C4-2B (cell line): ENCODE measurements at regions not wholly inside any gene's neighbourhood (a gene's known extent, or its start where the extent isn't known, plus 50 kb on each side); places are given as distances from the start of the nearest gene placed in this dataset.
"Not testable (repeated sequence)": the region's sequence is repeated elsewhere in the genome, so short reads cannot be mapped to it uniquely, and the experiment has no call there.

Experiments
- ZFX ChIP-seq: fragments of 450-650 bp; IDR thresholded peaks from 2 replicates; pipeline ENCODE4 v1.6.1; 2017
- TF ChIP-seq, protein P1 (sequence below): fragments of 450-650 bp; conservative IDR thresholded peaks from 2 replicates; pipeline ENCODE4 v1.5.1; 2017; ENCODE audit warnings: mild to moderate bottlenecking

DNA sequence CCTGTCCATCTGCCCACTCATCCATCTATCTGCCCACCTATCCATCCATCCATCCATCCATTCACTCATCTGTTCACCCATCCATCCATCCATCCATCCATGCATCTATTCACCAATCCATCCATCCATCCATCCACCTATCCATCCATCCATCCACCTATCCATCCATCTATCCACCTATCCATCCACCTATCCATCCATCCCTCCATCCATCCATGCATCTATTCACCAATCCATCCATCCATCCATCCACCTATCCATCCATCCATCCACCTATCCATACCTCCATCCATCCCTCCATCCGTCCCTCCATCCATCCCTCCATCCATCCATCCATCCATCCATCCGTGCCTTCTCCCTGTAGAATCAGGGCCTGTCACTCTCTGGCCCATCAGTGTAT lies 341.9 kb upstream of the CDH5 start:
- TF ChIP-seq, protein P1, sequence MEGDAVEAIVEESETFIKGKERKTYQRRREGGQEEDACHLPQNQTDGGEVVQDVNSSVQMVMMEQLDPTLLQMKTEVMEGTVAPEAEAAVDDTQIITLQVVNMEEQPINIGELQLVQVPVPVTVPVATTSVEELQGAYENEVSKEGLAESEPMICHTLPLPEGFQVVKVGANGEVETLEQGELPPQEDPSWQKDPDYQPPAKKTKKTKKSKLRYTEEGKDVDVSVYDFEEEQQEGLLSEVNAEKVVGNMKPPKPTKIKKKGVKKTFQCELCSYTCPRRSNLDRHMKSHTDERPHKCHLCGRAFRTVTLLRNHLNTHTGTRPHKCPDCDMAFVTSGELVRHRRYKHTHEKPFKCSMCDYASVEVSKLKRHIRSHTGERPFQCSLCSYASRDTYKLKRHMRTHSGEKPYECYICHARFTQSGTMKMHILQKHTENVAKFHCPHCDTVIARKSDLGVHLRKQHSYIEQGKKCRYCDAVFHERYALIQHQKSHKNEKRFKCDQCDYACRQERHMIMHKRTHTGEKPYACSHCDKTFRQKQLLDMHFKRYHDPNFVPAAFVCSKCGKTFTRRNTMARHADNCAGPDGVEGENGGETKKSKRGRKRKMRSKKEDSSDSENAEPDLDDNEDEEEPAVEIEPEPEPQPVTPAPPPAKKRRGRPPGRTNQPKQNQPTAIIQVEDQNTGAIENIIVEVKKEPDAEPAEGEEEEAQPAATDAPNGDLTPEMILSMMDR, result not testable (repeated sequence)
- not testable (repeated sequence) for TF ChIP-seq ZFX
